H9 (cell line): ENCODE measurements at regions not wholly inside any gene's neighbourhood (a gene's known extent, or its start where the extent isn't known, plus 50 kb on each side); places are given as distances from the start of the nearest gene placed in this dataset.

Source experiments
- DNase-seq: peaks from one replicate; pipeline ENCODE4 v3.0.0-alpha.2; 2017
- H2AFZ ChIP-seq: one replicate; pipeline ENCODE4 v1.6.1; 2013; ENCODE audit warnings: mild to moderate bottlenecking, low read length, control low read depth, moderate library complexity
- H2AK5ac ChIP-seq: 2 replicates; pipeline ENCODE4 v1.6.1; 2013; ENCODE audit warnings: low read length, control low read depth, mixed read lengths; ENCODE audit not compliant: insufficient read length
- H2BK120ac ChIP-seq: one replicate; pipeline ENCODE4 v1.6.1; 2013; ENCODE audit warnings: low read depth, mild to moderate bottlenecking, low read length, control low read depth, inconsistent platforms; ENCODE audit not compliant: poor library complexity, severe bottlenecking
- H2BK12ac ChIP-seq: 2 replicates; pipeline ENCODE4 v1.6.1; 2013; ENCODE audit warnings: low read length, control low read depth, mixed read lengths, low read depth; ENCODE audit not compliant: insufficient read length
- H2BK15ac ChIP-seq: 2 replicates; pipeline ENCODE4 v1.6.1; 2013; ENCODE audit warnings: low read depth, low read length, control low read depth
- H2BK20ac ChIP-seq: one replicate; pipeline ENCODE4 v1.6.1; 2013; ENCODE audit warnings: low read depth, mild to moderate bottlenecking, low read length, control low read depth, inconsistent platforms; ENCODE audit not compliant: poor library complexity, severe bottlenecking
- H2BK5ac ChIP-seq: 2 replicates; pipeline ENCODE4 v1.6.1; 2013; ENCODE audit warnings: low read length, control low read depth, mixed read lengths; ENCODE audit not compliant: insufficient read length
- H3K14ac ChIP-seq: 2 replicates; pipeline ENCODE4 v1.6.1; 2013; ENCODE audit warnings: low read length, control low read depth; ENCODE audit not compliant: insufficient read depth
- H3K18ac ChIP-seq: 2 replicates; pipeline ENCODE4 v1.6.1; 2013; ENCODE audit warnings: low read depth, mild to moderate bottlenecking, mixed read lengths, low read length, control low read depth; ENCODE audit not compliant: insufficient read length
- H3K23ac ChIP-seq: 2 replicates; pipeline ENCODE4 v1.6.1; 2013; ENCODE audit warnings: low read length, control low read depth, mixed read lengths, low read depth; ENCODE audit not compliant: insufficient read length
- H3K23me2 ChIP-seq: 2 replicates; pipeline ENCODE4 v1.6.1; 2013; ENCODE audit warnings: low read depth, mild to moderate bottlenecking, mixed read lengths, low read length, control low read depth; ENCODE audit not compliant: insufficient read length, poor library complexity, severe bottlenecking
- H3K27ac ChIP-seq: 2 replicates; pipeline ENCODE4 v1.5.1; 2013; ENCODE audit warnings: low read length, control low read depth, mixed read lengths, low read depth; ENCODE audit not compliant: insufficient read length
- H3K27me3 ChIP-seq: 2 replicates; pipeline ENCODE4 v1.6.1; 2013; ENCODE audit warnings: low read length, control low read depth, inconsistent platforms; ENCODE audit not compliant: insufficient read depth
- H3K4ac ChIP-seq: 2 replicates; pipeline ENCODE4 v1.6.1; 2013; ENCODE audit warnings: low read depth, mild to moderate bottlenecking, control low read depth, inconsistent platforms, low read length, moderate library complexity
- H3K4me1 ChIP-seq: 2 replicates; pipeline ENCODE4 v1.6.1; 2013; ENCODE audit warnings: low read length, control low read depth, inconsistent platforms; ENCODE audit not compliant: insufficient read depth
- H3K4me2 ChIP-seq: 2 replicates; pipeline ENCODE4 v1.6.1; 2013; ENCODE audit warnings: low read length, control low read depth, mixed read lengths; ENCODE audit not compliant: insufficient read length, insufficient read depth
- H3K56ac ChIP-seq: 2 replicates; pipeline ENCODE4 v1.6.1; 2013; ENCODE audit warnings: low read depth, mild to moderate bottlenecking, mixed read lengths, low read length, control low read depth; ENCODE audit not compliant: insufficient read length
- H3K79me1 ChIP-seq: 2 replicates; pipeline ENCODE4 v1.6.1; 2013; ENCODE audit warnings: low read depth, mild to moderate bottlenecking, moderate library complexity, low read length, control low read depth, inconsistent platforms; ENCODE audit not compliant: insufficient read depth, poor library complexity, severe bottlenecking
- H3K79me2 ChIP-seq: 2 replicates; pipeline ENCODE4 v1.6.1; 2013; ENCODE audit warnings: low read length, control low read depth, inconsistent platforms; ENCODE audit not compliant: insufficient read depth
- H3K9ac ChIP-seq: 2 replicates; pipeline ENCODE4 v1.6.1; 2013; ENCODE audit warnings: low read length, control low read depth, mixed read lengths; ENCODE audit not compliant: insufficient read length; ENCODE audit errors: extremely low read depth
- H3K9me3 ChIP-seq: one replicate; pipeline ENCODE4 v1.6.1; 2013; ENCODE audit warnings: low read depth, low read length, inconsistent platforms; ENCODE audit not compliant: control insufficient read depth
- H3T11ph ChIP-seq: one replicate; pipeline ENCODE4 v1.6.1; 2013; ENCODE audit warnings: mild to moderate bottlenecking, low read length, control low read depth, inconsistent platforms
- H4K20me1 ChIP-seq: one replicate; pipeline ENCODE4 v1.6.1; 2013; ENCODE audit not compliant: control insufficient read depth, insufficient read length, insufficient read depth
- H4K5ac ChIP-seq: 2 replicates; pipeline ENCODE4 v1.6.1; 2013; ENCODE audit warnings: low read depth, mild to moderate bottlenecking, mixed read lengths, low read length, control low read depth; ENCODE audit not compliant: insufficient read length
- H4K8ac ChIP-seq: replicated peaks from 2 replicates; pipeline ENCODE4 v1.6.1; 2013; ENCODE audit warnings: low read length, control low read depth, mixed read lengths, low read depth; ENCODE audit not compliant: insufficient read length
- H4K91ac ChIP-seq: 2 replicates; pipeline ENCODE4 v1.6.1; 2013; ENCODE audit warnings: low read depth, mild to moderate bottlenecking, moderate library complexity, mixed read lengths, low read length, control low read depth; ENCODE audit not compliant: insufficient read length
- H3K27ac Mint-ChIP-seq, 3 experiments: 2 replicates in 2 of 3; 3 replicates in 1 of 3; pipeline ENCODE4 v1.8.0; 2020 to 2021; ENCODE audit warnings: mixed read lengths in 3 of 3, mild to moderate bottlenecking in 1 of 3, moderate library complexity in 1 of 3
- H3K27me3 Mint-ChIP-seq: 2 replicates; pipeline ENCODE4 v1.8.0; 2021; ENCODE audit warnings: low read depth, mild to moderate bottlenecking, moderate library complexity, mixed read lengths
- H3K36me3 Mint-ChIP-seq, 3 experiments: 2 replicates in 2 of 3; 3 replicates in 1 of 3; pipeline ENCODE4 v1.8.0; 2020 to 2021; ENCODE audit warnings: low read depth in 3 of 3, mixed read lengths in 3 of 3; ENCODE audit not compliant: insufficient read depth in 1 of 3
- H3K4me1 Mint-ChIP-seq, 2 experiments: 2 replicates each; pipeline ENCODE4 v1.8.0; 2020; ENCODE audit warnings: mixed read lengths in 2 of 2
- H3K4me3 Mint-ChIP-seq, 2 experiments: 2 replicates in 1 of 2; 3 replicates in 1 of 2; pipeline ENCODE4 v1.8.0; 2020 to 2021; ENCODE audit warnings: mild to moderate bottlenecking in 2 of 2, mixed read lengths in 2 of 2, moderate library complexity in 1 of 2
- H3K9me3 Mint-ChIP-seq, 2 experiments: 2 replicates in 1 of 2; 3 replicates in 1 of 2; pipeline ENCODE4 v1.8.0; 2020; ENCODE audit warnings: mild to moderate bottlenecking in 2 of 2, mixed read lengths in 2 of 2, moderate library complexity in 1 of 2
- WGBS: extraction: QIAGEN DNeasy Blood & Tissue Kit; methylation state at CpG from one replicate; pipeline ENCODE4 v1.1.7; 2013; ENCODE audit warnings: missing lambda C conversion rate, low lambda C conversion rate, mixed read lengths; ENCODE audit not compliant: insufficient read length; ENCODE audit errors: extremely low coverage; 5-methylcytosine and 5-hydroxymethylcytosine counted together
- TF ChIP-seq, protein P1 (sequence below): fragments of 200-600 bp; sonication (generic); conservative IDR thresholded peaks from 3 replicates; pipeline ENCODE4 v1.8.0; 2021; ENCODE audit warnings: antibody characterized with exemption, mild to moderate bottlenecking

DNA sequence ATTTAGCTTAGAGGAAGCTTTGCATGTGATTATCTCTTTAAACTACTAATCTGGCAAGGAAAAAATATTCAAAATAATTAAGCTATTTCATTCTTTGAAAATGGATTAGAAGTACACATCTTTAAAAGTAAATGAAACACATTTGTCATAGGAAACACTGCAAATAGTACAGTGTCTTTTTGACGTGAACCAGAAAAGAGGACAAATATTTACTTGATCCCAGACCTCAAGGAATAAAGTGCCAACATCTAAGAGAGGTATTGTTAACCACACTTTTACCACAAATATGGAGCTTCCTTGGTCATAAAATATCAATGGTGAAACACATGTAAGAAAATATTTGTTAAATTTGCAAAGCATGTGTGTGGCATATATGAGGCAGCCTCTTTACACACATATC, 159.9 kb downstream of the SNX7 start:
- no peak for DNase-seq
- Histone ChIP-seq H3K4me2 (no peak overlapping the region), H3K79me2 (no peaks in the 10 kb centered on the region), H4K8ac (no peak overlapping the region), H3K9me3 (no peaks in the 10 kb centered on the region), H2BK12ac (no peak overlapping the region), H2BK5ac (no peak overlapping the region), H3K18ac (no peak overlapping the region), H4K20me1 (no peaks in the 10 kb centered on the region), H3K23ac (no peak overlapping the region), H3K4ac (no peak overlapping the region), H2BK120ac (no peak overlapping the region), H4K91ac (no peak overlapping the region), H3K56ac (no peak overlapping the region), H2AK5ac (no peak overlapping the region), H3K4me1 (no peaks in the 10 kb centered on the region), H3K9ac (no peak overlapping the region), H3K23me2 (no peaks in the 10 kb centered on the region), H2BK20ac (no peak overlapping the region), H3K79me1 (no peaks in the 10 kb centered on the region), H3T11ph (no peak overlapping the region), H4K5ac (no peak overlapping the region), H3K27me3 (no peaks in the 10 kb centered on the region), H2AFZ (no peak overlapping the region), H3K27ac (no peak overlapping the region), H2BK15ac (no peak overlapping the region), H3K14ac (no peak overlapping the region)
- no CpG with 5 or more reads among the region's 1 CpG for WGBS
- peaks cover 0 to 3% of the 10 kb centered on the region in 2 experiments; a peak in 2 of 4 replicates for H3K4me1 Mint-ChIP-seq
- TF ChIP-seq, protein P1, sequence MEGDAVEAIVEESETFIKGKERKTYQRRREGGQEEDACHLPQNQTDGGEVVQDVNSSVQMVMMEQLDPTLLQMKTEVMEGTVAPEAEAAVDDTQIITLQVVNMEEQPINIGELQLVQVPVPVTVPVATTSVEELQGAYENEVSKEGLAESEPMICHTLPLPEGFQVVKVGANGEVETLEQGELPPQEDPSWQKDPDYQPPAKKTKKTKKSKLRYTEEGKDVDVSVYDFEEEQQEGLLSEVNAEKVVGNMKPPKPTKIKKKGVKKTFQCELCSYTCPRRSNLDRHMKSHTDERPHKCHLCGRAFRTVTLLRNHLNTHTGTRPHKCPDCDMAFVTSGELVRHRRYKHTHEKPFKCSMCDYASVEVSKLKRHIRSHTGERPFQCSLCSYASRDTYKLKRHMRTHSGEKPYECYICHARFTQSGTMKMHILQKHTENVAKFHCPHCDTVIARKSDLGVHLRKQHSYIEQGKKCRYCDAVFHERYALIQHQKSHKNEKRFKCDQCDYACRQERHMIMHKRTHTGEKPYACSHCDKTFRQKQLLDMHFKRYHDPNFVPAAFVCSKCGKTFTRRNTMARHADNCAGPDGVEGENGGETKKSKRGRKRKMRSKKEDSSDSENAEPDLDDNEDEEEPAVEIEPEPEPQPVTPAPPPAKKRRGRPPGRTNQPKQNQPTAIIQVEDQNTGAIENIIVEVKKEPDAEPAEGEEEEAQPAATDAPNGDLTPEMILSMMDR, result no peak
- no peaks in the 10 kb centered on the region for H3K9me3 Mint-ChIP-seq
- H3K4me3 Mint-ChIP-seq, result no peak overlapping the region
- no peaks in the 10 kb centered on the region for H3K27me3 Mint-ChIP-seq
- 0 out of 7 replicates have a peak, but pooled peaks cover 0 to 5% (median 0%) of the 10 kb centered on the region in 3 experiments for H3K36me3 Mint-ChIP-seq
- H3K27ac Mint-ChIP-seq, result no peak overlapping the region
